ENCODE measurements at regions not wholly inside any gene's neighbourhood (a gene's known extent, or its start where the extent isn't known, plus 50 kb on each side); places are given as distances from the start of the nearest gene placed in this dataset.

DNA sequence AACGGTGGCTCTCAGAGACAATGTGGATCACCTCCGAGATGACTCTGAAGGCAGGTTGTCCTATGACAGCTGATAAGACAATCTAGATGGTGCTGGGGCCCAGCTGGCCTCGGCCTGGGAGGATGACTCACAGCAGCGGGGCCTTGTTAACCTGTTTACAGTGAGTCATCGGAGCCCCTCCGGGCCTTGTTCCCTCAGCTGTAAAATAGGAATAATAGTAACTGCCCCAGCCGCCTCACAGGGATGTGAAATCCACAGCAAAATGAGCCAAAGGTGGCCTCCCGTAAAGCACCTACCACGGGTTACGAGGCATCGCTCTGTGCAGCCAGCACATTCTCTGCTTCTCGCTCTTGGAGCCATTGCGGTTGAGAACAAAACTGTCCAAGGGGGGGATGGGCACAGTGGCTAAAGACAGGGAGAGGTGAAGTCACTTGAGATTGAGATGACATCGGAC lies 88.6 kb upstream of the RASGRF1 start:
- DNase-seq (ENCODE audit: low read depth) = peak; percentile 7
- TF ChIP-seq, protein P1, sequence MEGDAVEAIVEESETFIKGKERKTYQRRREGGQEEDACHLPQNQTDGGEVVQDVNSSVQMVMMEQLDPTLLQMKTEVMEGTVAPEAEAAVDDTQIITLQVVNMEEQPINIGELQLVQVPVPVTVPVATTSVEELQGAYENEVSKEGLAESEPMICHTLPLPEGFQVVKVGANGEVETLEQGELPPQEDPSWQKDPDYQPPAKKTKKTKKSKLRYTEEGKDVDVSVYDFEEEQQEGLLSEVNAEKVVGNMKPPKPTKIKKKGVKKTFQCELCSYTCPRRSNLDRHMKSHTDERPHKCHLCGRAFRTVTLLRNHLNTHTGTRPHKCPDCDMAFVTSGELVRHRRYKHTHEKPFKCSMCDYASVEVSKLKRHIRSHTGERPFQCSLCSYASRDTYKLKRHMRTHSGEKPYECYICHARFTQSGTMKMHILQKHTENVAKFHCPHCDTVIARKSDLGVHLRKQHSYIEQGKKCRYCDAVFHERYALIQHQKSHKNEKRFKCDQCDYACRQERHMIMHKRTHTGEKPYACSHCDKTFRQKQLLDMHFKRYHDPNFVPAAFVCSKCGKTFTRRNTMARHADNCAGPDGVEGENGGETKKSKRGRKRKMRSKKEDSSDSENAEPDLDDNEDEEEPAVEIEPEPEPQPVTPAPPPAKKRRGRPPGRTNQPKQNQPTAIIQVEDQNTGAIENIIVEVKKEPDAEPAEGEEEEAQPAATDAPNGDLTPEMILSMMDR (IDR thresholded peaks at IDR 0.05; ENCODE audit: low read length, missing control alignments) = no peak
- no peak overlapping the region for H3K4me3 ChIP-seq (replicated peaks; ENCODE audit: low read depth, low read length)

DNA sequence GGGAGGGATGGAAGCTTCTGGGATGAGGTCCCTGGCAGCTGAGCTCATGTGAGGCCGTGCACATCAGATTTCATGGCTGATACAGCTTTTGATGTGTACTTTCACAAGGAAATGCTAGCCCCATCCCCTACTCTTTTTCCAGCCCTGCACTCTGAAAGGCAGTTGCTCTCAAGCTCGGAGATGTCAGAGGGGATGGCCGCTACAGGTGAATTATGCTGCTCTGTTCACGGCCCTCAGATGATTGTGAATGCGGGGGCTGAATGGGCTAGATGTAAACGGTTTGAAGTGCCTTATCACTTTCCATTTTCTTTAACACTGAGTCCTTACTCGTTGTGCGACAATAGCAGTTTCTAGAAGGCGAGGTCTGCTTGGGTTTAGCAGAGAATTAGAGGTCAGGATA lies 88.0 kb upstream of the RASGRF1 start:
- no peak for DNase-seq (ENCODE audit: low read depth)
- H3K4me3 ChIP-seq (replicated peaks; ENCODE audit: low read depth, low read length) = no peak overlapping the region
- TF ChIP-seq, protein P1 (IDR thresholded peaks at IDR 0.05; ENCODE audit: low read length, missing control alignments) = no peak

DNA sequence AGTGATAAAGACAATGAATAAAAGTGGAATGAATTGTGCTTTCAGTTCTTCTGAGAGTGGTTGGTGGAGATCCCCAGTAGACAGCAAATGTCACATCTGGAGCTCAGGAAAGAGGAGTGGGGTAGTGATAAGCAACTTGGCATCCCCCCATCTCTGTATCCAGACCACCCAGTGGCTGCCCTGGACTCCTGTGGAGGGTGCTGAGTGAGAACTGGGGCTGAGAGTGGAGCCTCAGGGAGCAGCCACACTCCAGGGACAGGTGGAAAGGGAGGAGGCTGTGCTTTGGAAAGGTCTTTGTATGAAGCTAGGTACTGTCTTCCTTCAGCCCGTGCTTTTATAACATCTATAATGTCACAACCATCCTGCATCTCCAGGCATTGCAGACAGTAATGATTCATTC lies 85.6 kb upstream of the RASGRF1 start:
- no peak overlapping the region for H3K4me3 ChIP-seq (replicated peaks; ENCODE audit: low read depth, low read length)
- TF ChIP-seq, protein P1 (IDR thresholded peaks at IDR 0.05; ENCODE audit: low read length, missing control alignments) = no peak
- DNase-seq (ENCODE audit: low read depth) = no peak

DNA sequence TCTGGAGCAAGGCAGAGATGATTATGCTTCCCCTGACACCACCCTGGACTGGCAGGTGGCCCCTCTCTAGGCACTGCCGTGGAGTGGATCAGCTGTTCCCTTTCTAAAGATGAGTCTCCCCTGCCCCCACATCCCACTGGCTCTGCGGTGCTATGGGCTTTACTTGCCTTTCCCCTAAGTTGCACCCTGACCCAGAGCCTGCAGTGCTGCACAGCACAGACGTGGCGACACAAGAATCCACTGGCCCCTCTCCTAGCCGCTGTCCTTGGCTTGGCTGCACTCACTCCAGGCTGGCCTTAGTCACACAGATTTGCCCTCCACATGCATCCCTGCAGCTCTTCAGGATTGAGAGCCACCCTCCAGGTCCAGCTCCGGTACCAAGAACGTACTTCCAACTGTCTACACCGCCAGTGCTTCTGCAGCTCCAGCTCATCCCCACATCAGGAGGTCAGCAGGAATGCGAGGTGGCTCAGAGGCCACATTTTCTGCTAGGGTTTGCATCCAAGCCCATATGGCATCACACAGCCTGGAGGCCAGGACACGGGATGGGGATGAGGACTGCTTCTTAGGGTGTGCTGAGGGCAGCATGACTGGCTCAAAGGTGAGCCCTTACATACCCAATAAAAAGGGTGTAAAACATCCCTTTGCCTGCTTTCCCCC lies 82.4 kb upstream of the RASGRF1 start:
- no peak for DNase-seq (ENCODE audit: low read depth)
- TF ChIP-seq, protein P1 (IDR thresholded peaks at IDR 0.05; ENCODE audit: low read length, missing control alignments) = no peak
- H3K4me3 ChIP-seq (replicated peaks; ENCODE audit: low read depth, low read length) = no peak overlapping the region

DNA sequence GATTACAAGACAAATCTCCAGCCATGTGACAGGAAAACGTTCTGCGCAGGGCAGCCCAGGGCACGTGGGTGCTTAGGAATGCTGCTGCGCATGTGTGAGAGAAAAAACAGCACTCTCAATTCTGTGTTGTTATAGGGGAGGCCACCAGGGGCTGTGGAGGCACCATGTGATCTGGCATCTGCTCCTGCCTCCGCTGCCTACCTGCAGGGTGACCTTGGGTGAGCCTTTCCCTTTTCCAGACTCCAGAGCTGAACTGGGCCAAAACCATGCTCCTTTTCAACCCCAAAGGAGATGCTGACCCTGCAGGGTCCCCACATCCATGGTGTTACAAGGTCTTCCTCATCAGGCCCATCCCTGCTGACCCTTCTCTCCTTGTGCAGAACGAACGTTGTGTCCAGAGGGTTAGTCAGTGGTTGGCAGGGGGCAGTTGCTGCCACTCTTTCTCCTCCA lies 81.5 kb upstream of the RASGRF1 start:
- DNase-seq (ENCODE audit: low read depth) = peak; percentile 9
- TF ChIP-seq, protein P1 (IDR thresholded peaks at IDR 0.05; ENCODE audit: low read length, missing control alignments) = no peak
- H3K4me3 ChIP-seq (replicated peaks; ENCODE audit: low read depth, low read length) = no peak overlapping the region

DNA sequence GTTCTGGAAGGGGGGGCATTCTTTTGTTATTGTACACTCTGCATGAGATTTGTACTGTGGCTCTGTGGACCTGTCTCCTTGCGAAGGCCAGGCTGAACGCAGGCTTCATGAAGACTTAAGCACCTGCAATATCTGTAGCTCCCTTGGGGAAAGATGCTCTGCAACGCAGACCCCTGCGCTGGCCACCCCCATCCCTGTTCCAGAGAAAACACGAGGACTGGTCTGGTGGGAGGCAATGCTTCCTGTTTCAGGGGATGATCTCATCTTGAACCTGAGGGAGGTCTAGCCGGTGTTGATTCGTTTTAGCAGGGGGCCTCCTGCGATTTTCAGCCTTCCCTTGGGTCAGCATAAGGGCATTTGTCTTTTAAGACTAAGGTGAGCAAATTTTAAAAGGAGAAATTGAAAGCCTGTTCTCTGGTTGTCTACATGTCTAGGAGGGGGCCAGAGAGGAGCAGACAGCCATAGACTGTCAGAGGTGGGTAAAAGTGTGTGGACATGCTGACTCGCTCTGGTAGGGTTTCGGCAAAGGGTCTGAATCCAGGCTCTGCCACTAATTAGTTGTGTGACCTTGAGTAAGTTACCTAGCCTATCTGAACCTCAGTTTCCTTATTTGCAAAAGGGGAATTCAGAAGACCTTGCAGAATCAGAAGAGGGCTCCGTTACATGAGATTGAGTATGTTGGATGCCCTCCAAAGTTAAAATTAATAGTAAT lies 80.9 kb upstream of the RASGRF1 start:
- no peak for DNase-seq (ENCODE audit: low read depth)

More for the DNA sequence above, 80.9 kb upstream of the RASGRF1 start:
- no peak overlapping the region for H3K4me3 ChIP-seq (replicated peaks; ENCODE audit: low read depth, low read length)
- TF ChIP-seq, protein P1 (IDR thresholded peaks at IDR 0.05; ENCODE audit: low read length, missing control alignments) = no peak
